HepG2 (cell line): ENCODE measurements at regions not wholly inside any gene's neighbourhood (a gene's known extent, or its start where the extent isn't known, plus 50 kb on each side); places are given as distances from the start of the nearest gene placed in this dataset.
A peak's percentile ranks its signal among the peaks of the same experiment; 100 is the strongest.

Experiments used
- ATF6 ChIP-seq: sonication (generic); formaldehyde crosslinking; conservative IDR thresholded peaks from 2 replicates; pipeline ENCODE4 v1.4.0; 2020; ENCODE audit warnings: missing genetic modification reagents
- BRF2 ChIP-seq: sonication (generic); formaldehyde crosslinking; IDR thresholded peaks from 2 replicates; pipeline ENCODE4 v1.8.1; 2022; ENCODE audit warnings: mild to moderate bottlenecking, missing genetic modification reagents
- CSRNP2 ChIP-seq: sonication (generic); formaldehyde crosslinking; conservative IDR thresholded peaks from 2 replicates; pipeline ENCODE4 v1.8.0; 2022; ENCODE audit warnings: low read depth, missing genetic modification reagents
- ELF3 ChIP-seq: IDR thresholded peaks from 2 replicates; pipeline ENCODE4 v1.6.1; 2016; ENCODE audit warnings: missing genetic modification reagents, missing compliant biosample characterization
- HIC2 ChIP-seq: sonication (generic); formaldehyde crosslinking; IDR thresholded peaks from 2 replicates; pipeline ENCODE4 v1.9.0; 2022; ENCODE audit warnings: low read depth, missing genetic modification reagents
- KLF13 ChIP-seq: sonication (generic); formaldehyde crosslinking; IDR thresholded peaks from 2 replicates; pipeline ENCODE4 v1.4.0; 2020; ENCODE audit warnings: mild to moderate bottlenecking, missing genetic modification reagents
- MED13 ChIP-seq: sonication (generic); formaldehyde crosslinking; IDR thresholded peaks from 2 replicates; pipeline ENCODE4 v1.5.0; 2020; ENCODE audit warnings: missing genetic modification reagents
- NFIC ChIP-seq: IDR thresholded peaks from 2 replicates; pipeline ENCODE4 v1.6.1; 2012; ENCODE audit warnings: mild to moderate bottlenecking, low read length, inconsistent platforms
- SIX4 ChIP-seq: sonication (generic); formaldehyde crosslinking; IDR thresholded peaks from 2 replicates; pipeline ENCODE4 v1.4.0; 2020; ENCODE audit warnings: missing genetic modification reagents
- SRSF9 ChIP-seq: fragments of 200-400 bp; formaldehyde crosslinking; IDR thresholded peaks from 2 replicates; pipeline ENCODE4 v1.6.1; 2018; ENCODE audit warnings: borderline replicate concordance, mild to moderate bottlenecking, low read depth, low read length; ENCODE audit not compliant: insufficient read depth, poor library complexity, severe bottlenecking
- UBTF ChIP-seq: sonication (generic); formaldehyde crosslinking; IDR thresholded peaks from 2 replicates; pipeline ENCODE4 v1.4.0; 2020; ENCODE audit warnings: mild to moderate bottlenecking, missing genetic modification reagents
- YEATS4 ChIP-seq: sonication (generic); formaldehyde crosslinking; IDR thresholded peaks from 2 replicates; pipeline ENCODE4 v1.4.0; 2020; ENCODE audit warnings: missing genetic modification reagents, borderline replicate concordance
- ZNF180 ChIP-seq: sonication (generic); formaldehyde crosslinking; IDR thresholded peaks from 2 replicates; pipeline ENCODE4 v1.4.0; 2020; ENCODE audit warnings: low read depth, missing genetic modification reagents, borderline replicate concordance
- ZNF501 ChIP-seq: sonication (generic); formaldehyde crosslinking; IDR thresholded peaks from 2 replicates; pipeline ENCODE4 v1.5.1; 2020; ENCODE audit warnings: mild to moderate bottlenecking, moderate library complexity, missing genetic modification reagents
- ZNF563 ChIP-seq: sonication (generic); formaldehyde crosslinking; IDR thresholded peaks from 2 replicates; pipeline ENCODE4 v1.8.0; 2022; ENCODE audit warnings: mild to moderate bottlenecking, moderate library complexity, missing genetic modification reagents
- ZNF766 ChIP-seq: sonication (generic); formaldehyde crosslinking; IDR thresholded peaks from 2 replicates; pipeline ENCODE4 v1.5.0; 2020; ENCODE audit warnings: missing genetic modification reagents, borderline replicate concordance
- ZXDC ChIP-seq: sonication (generic); formaldehyde crosslinking; IDR thresholded peaks from 2 replicates; pipeline ENCODE4 v1.5.0; 2020; ENCODE audit warnings: mild to moderate bottlenecking, missing genetic modification reagents

GRCh38 chr1:213387380-213388015 is 336.5 kb downstream of the RPS6KC1 start (continued):
- TF ChIP-seq NFIC (peak; percentile 58; the same call in 1 of the 2 replicates), BRF2 (CRISPR knock-in tag) (no peak), ZNF180 (CRISPR knock-in tag) (no peak), ATF6 (CRISPR knock-in tag) (no peak), KLF13 (CRISPR knock-in tag) (no peak), CSRNP2 (CRISPR knock-in tag) (no peak), SRSF9 (no peak), YEATS4 (CRISPR knock-in tag) (no peak), HIC2 (CRISPR knock-in tag) (no peak), SIX4 (CRISPR knock-in tag) (peak; percentile 57; the same call in 1 of the 2 replicates), MED13 (CRISPR knock-in tag) (0 out of 2 replicates have a peak, but pooled peaks have one; percentile 27), ZNF766 (no peak; the same call in 1 of the 2 replicates), ELF3 (CRISPR knock-in tag) (no peak), UBTF (no peak), ZNF501 (no peak), ZNF563 (CRISPR knock-in tag) (no peak), ZXDC (CRISPR knock-in tag) (no peak)
